ENCODE measurements at regions not wholly inside any gene's neighbourhood (a gene's known extent, or its start where the extent isn't known, plus 50 kb on each side); places are given as distances from the start of the nearest gene placed in this dataset.

GRCh38 chr2:16746329-16746728 lies 80.7 kb upstream of the CYRIA start:
- 87% methylated on average over 4 of the region's 4 CpGs for WGBS
- DNase-seq (ENCODE audit: low spot score in 2 of 2): no peak
- Histone ChIP-seq H3K27ac (no peak overlapping the region), H3K36me3 (no peaks in the 10 kb centered on the region), H3K4me3 (no peak overlapping the region), H3K27me3 (no peaks in the 10 kb centered on the region), H3K9me3 (no peaks in the 10 kb centered on the region), H3K4me1 (no peaks in the 10 kb centered on the region)
- no peak for TF ChIP-seq POLR2A (IDR thresholded peaks at IDR 0.05)
- no peak for TF ChIP-seq POLR2AphosphoS5 (IDR thresholded peaks at IDR 0.05)
- TF ChIP-seq, protein P1, sequence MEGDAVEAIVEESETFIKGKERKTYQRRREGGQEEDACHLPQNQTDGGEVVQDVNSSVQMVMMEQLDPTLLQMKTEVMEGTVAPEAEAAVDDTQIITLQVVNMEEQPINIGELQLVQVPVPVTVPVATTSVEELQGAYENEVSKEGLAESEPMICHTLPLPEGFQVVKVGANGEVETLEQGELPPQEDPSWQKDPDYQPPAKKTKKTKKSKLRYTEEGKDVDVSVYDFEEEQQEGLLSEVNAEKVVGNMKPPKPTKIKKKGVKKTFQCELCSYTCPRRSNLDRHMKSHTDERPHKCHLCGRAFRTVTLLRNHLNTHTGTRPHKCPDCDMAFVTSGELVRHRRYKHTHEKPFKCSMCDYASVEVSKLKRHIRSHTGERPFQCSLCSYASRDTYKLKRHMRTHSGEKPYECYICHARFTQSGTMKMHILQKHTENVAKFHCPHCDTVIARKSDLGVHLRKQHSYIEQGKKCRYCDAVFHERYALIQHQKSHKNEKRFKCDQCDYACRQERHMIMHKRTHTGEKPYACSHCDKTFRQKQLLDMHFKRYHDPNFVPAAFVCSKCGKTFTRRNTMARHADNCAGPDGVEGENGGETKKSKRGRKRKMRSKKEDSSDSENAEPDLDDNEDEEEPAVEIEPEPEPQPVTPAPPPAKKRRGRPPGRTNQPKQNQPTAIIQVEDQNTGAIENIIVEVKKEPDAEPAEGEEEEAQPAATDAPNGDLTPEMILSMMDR (IDR thresholded peaks at IDR 0.05): no peak
- no peak for TF ChIP-seq EP300 (IDR thresholded peaks at IDR 0.05)

DNA sequence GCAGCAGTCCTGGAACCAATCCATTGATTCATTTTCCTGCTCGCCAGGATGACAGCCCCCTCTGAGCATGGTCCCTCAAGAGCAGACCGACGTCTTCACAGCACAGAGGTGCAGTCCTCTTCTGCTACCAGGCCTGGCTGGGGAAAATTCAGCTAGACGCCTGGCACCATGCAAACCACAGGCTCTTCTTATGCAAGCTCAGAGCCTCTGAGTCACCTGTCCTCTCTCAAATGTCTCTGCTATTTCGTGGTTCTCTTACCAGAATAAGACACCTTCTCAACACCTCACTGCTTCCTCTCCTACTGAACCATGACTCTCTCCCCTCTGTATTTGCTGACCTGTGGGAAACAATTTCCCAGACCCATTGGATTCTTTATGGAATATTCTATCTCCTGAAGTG lies 79.8 kb upstream of the CYRIA start:
- H3K27me3 ChIP-seq: no peaks in the 10 kb centered on the region
- no peak overlapping the region for H3K4me3 ChIP-seq
- TF ChIP-seq POLR2A (IDR thresholded peaks at IDR 0.05) (no peak), EP300 (IDR thresholded peaks at IDR 0.05) (no peak), POLR2AphosphoS5 (IDR thresholded peaks at IDR 0.05) (no peak)
- TF ChIP-seq, protein P1 (IDR thresholded peaks at IDR 0.05): no peak
- H3K4me1 ChIP-seq: peaks cover under 1% of the 10 kb centered on the region
- H3K36me3 ChIP-seq: no peaks in the 10 kb centered on the region
- 79% methylated on average over 5 of the region's 5 CpGs for WGBS
- H3K9me3 ChIP-seq: no peaks in the 10 kb centered on the region
- H3K27ac ChIP-seq: no peak overlapping the region
- DNase-seq (ENCODE audit: low spot score in 2 of 2): no peak

DNA sequence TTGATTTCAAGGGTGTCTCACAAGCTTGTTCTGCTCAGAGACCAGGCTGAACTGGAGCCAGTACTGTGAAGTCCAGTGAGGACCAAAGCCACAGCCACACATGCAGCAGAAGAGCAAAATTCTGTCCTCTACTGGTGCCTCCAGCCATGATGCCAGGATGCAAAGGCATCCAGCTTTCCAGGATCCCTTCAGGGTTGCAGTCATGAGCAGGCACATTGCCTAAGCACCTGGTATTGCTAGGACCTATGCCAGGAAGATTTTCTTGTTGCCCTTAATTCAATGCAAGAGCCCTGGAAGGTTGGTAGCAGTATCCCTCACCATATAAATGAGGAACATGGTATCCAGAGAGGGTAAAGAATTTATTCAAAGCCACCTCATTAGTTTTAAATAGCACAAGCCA lies 78.9 kb upstream of the CYRIA start:
- H3K9me3 ChIP-seq: no peaks in the 10 kb centered on the region
- H3K36me3 ChIP-seq: no peaks in the 10 kb centered on the region
- no peak overlapping the region for H3K4me3 ChIP-seq
- H3K27ac ChIP-seq: no peak overlapping the region
- H3K27me3 ChIP-seq: no peaks in the 10 kb centered on the region
- H3K4me1 ChIP-seq: peaks cover 6% of the 10 kb centered on the region
- TF ChIP-seq POLR2A (IDR thresholded peaks at IDR 0.05): no peak
- TF ChIP-seq, protein P1 (IDR thresholded peaks at IDR 0.05): no peak
- TF ChIP-seq EP300 (IDR thresholded peaks at IDR 0.05): no peak
- no peak for TF ChIP-seq POLR2AphosphoS5 (IDR thresholded peaks at IDR 0.05)
- no peak for DNase-seq (ENCODE audit: low spot score in 2 of 2)

GRCh38 chr2:16742026-16742425 lies 76.4 kb upstream of the CYRIA start:
- no peak for DNase-seq (ENCODE audit: low spot score in 2 of 2)

GRCh38 chr2:16741498-16741897 lies 75.9 kb upstream of the CYRIA start:
- no peak for DNase-seq (ENCODE audit: low spot score in 2 of 2)
- Histone ChIP-seq H3K27me3 (no peaks in the 10 kb centered on the region), H3K36me3 (no peaks in the 10 kb centered on the region), H3K9me3 (no peaks in the 10 kb centered on the region), H3K4me1 (peaks cover 6% of the 10 kb centered on the region), H3K27ac (no peak overlapping the region), H3K4me3 (no peak overlapping the region)
- TF ChIP-seq EP300 (IDR thresholded peaks at IDR 0.05) (no peak), POLR2AphosphoS5 (IDR thresholded peaks at IDR 0.05) (no peak), POLR2A (IDR thresholded peaks at IDR 0.05) (no peak)
- TF ChIP-seq, protein P1 (IDR thresholded peaks at IDR 0.05): no peak
- WGBS: 73% methylated on average over 3 of the region's 3 CpGs

More at GRCh38 chr2:16742026-16742425, 76.4 kb upstream of the CYRIA start:
- WGBS: 84% methylated on average over 1 of the region's 1 CpG
- Histone ChIP-seq H3K36me3 (no peaks in the 10 kb centered on the region), H3K27ac (no peak overlapping the region), H3K4me3 (no peak overlapping the region), H3K27me3 (no peaks in the 10 kb centered on the region), H3K9me3 (no peaks in the 10 kb centered on the region), H3K4me1 (peaks cover 6% of the 10 kb centered on the region)
- TF ChIP-seq POLR2AphosphoS5 (IDR thresholded peaks at IDR 0.05): no peak

Measured in suprapubic skin (tissue), 4 donors.